Liver (tissue), 3 donors: ENCODE measurements at regions not wholly inside any gene's neighbourhood (a gene's known extent, or its start where the extent isn't known, plus 50 kb on each side); places are given as distances from the start of the nearest gene placed in this dataset.
A peak's percentile ranks its signal among the peaks of the same experiment; 100 is the strongest.

Source experiments
- GABPA ChIP-seq, 2 donors: IDR thresholded peaks in 1 of 2; conservative IDR thresholded peaks in 1 of 2; 2 replicates each; pipeline ENCODE4 v1.6.1; 2016; ENCODE audit warnings: antibody characterized with exemption in 2 of 2, mild to moderate bottlenecking in 1 of 2, moderate library complexity in 1 of 2
- HNF4G ChIP-seq: IDR thresholded peaks from 2 replicates; pipeline ENCODE4 v1.6.1; 2016; ENCODE audit warnings: antibody characterized with exemption
- JUND ChIP-seq, 2 donors: IDR thresholded peaks; 2 replicates each; pipeline ENCODE4 v1.6.1; 2016; ENCODE audit warnings: antibody characterized with exemption in 2 of 2
- NR2F2 ChIP-seq: IDR thresholded peaks from 2 replicates; pipeline ENCODE4 v1.6.1; 2016; ENCODE audit warnings: antibody characterized with exemption
- RXRA ChIP-seq, 2 donors: IDR thresholded peaks; 2 replicates each; pipeline ENCODE4 v1.6.1; 2017 to 2018; ENCODE audit warnings: antibody characterized with exemption in 2 of 2, mild to moderate bottlenecking in 1 of 2
- TF ChIP-seq, protein P1 (sequence below): fragments of 150-350 bp; IDR thresholded peaks from 2 replicates; pipeline ENCODE4 v1.5.1; 2017; ENCODE audit warnings: improper control_type of control experiment, low read depth, low read length; ENCODE audit not compliant: missing input control
- TF ChIP-seq, protein P2 (sequence below): IDR thresholded peaks from 2 replicates; pipeline ENCODE4 v1.6.1; 2016; ENCODE audit warnings: antibody characterized with exemption
- TF ChIP-seq, protein P3 (sequence below): IDR thresholded peaks from 2 replicates; pipeline ENCODE4 v1.6.1; 2016; ENCODE audit warnings: antibody characterized with exemption
- donor health status: healthy.
- donor health status: healthy.

DNA sequence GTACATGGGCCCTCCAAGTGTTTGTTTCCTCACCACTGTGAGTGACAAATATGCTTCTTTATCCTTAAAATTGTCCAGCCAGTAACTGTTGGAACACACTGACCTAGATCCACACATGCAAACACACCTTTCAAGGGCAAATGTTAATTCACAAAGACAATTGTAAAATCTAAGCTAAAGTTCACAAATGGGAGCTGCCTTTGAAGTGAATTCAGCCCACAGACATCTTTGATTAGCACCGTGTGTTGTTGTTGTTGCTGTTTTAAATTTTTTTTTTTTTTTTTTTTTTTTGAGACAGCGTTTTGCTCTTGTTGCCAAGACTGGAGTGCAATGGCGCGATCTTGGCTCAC lies 52.3 kb upstream of the SLC16A1 start:
- TF ChIP-seq, protein P1, sequence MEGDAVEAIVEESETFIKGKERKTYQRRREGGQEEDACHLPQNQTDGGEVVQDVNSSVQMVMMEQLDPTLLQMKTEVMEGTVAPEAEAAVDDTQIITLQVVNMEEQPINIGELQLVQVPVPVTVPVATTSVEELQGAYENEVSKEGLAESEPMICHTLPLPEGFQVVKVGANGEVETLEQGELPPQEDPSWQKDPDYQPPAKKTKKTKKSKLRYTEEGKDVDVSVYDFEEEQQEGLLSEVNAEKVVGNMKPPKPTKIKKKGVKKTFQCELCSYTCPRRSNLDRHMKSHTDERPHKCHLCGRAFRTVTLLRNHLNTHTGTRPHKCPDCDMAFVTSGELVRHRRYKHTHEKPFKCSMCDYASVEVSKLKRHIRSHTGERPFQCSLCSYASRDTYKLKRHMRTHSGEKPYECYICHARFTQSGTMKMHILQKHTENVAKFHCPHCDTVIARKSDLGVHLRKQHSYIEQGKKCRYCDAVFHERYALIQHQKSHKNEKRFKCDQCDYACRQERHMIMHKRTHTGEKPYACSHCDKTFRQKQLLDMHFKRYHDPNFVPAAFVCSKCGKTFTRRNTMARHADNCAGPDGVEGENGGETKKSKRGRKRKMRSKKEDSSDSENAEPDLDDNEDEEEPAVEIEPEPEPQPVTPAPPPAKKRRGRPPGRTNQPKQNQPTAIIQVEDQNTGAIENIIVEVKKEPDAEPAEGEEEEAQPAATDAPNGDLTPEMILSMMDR = no peak
- TF ChIP-seq GABPA (IDR thresholded peaks at IDR 0.05 in 1 of 2, conservative IDR thresholded peaks at IDR 0.05 in 1 of 2) (no peak), JUND (IDR thresholded peaks at IDR 0.05) (no peak), RXRA (IDR thresholded peaks at IDR 0.05) (peak; percentile 72 to 81), NR2F2 (no peak), HNF4G (no peak)
- TF ChIP-seq, protein P2, sequence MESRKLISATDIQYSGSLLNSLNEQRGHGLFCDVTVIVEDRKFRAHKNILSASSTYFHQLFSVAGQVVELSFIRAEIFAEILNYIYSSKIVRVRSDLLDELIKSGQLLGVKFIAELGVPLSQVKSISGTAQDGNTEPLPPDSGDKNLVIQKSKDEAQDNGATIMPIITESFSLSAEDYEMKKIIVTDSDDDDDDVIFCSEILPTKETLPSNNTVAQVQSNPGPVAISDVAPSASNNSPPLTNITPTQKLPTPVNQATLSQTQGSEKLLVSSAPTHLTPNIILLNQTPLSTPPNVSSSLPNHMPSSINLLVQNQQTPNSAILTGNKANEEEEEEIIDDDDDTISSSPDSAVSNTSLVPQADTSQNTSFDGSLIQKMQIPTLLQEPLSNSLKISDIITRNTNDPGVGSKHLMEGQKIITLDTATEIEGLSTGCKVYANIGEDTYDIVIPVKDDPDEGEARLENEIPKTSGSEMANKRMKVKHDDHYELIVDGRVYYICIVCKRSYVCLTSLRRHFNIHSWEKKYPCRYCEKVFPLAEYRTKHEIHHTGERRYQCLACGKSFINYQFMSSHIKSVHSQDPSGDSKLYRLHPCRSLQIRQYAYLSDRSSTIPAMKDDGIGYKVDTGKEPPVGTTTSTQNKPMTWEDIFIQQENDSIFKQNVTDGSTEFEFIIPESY = no peak
- TF ChIP-seq, protein P3, sequence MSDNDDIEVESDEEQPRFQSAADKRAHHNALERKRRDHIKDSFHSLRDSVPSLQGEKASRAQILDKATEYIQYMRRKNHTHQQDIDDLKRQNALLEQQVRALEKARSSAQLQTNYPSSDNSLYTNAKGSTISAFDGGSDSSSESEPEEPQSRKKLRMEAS = peak; percentile 35
